GM12891 (cell line): ENCODE measurements at regions not wholly inside any gene's neighbourhood (a gene's known extent, or its start where the extent isn't known, plus 50 kb on each side); places are given as distances from the start of the nearest gene placed in this dataset.

Experiments used
- PAX5 ChIP-seq: IDR thresholded peaks from 2 replicates; pipeline ENCODE4 v1.6.1; 2011; ENCODE audit warnings: low read length, moderate library complexity, mild to moderate bottlenecking; ENCODE audit not compliant: insufficient read depth, severe bottlenecking
- POLR2A ChIP-seq: IDR thresholded peaks from 2 replicates; pipeline ENCODE4 v1.6.1; 2011; ENCODE audit warnings: low read depth, low read length, control low read depth
- POLR2AphosphoS5 ChIP-seq: IDR thresholded peaks from 2 replicates; pipeline ENCODE4 v1.6.1; 2011; ENCODE audit warnings: low read depth, low read length, control low read depth
- SPI1 ChIP-seq: IDR thresholded peaks from 2 replicates; pipeline ENCODE4 v1.6.1; 2011; ENCODE audit warnings: low read depth, low read length, control low read depth
- TAF1 ChIP-seq: IDR thresholded peaks from 2 replicates; pipeline ENCODE4 v1.6.1; 2011; ENCODE audit warnings: low read depth, low read length, control low read depth

DNA sequence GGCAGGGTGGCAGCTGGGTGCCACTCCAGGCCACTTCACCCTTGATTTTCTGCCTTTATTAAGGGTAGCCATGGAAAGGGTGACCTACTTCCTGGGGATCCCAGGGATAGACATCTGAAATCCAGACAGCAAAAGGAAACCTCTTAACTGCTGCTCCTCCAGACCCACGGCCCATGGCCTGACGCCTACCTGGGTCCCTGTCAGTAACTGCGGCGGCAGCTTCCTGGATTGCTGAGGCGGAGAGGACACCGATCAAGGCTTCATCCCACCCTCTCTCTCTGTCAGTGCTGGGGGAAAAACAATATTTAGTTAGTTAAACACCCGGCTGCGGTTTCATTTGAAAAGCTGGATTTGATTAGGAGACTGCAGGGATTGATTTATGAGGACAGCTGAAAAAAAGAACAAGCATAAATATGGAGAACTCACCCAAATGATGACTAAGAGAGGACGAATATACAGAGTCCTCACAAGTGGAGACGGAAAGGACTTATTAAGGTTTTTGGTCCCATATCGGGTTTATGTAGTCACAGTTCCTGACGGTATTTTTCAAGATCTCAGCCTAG is 158.7 kb upstream of the KLF4 start:
- no peak for TF ChIP-seq POLR2AphosphoS5
- TF ChIP-seq POLR2A = no peak
- TF ChIP-seq TAF1 = no peak
- no peak for TF ChIP-seq SPI1
- TF ChIP-seq PAX5 = no peak
